Mesodermal cell (in vitro differentiated cells): ENCODE measurements at regions not wholly inside any gene's neighbourhood (a gene's known extent, or its start where the extent isn't known, plus 50 kb on each side); places are given as distances from the start of the nearest gene placed in this dataset.

Experiments
- H3K27ac ChIP-seq: 2 replicates; pipeline ENCODE4 v1.7.0; 2013; ENCODE audit warnings: mild to moderate bottlenecking, low read depth, low read length, moderate library complexity; ENCODE audit not compliant: severe bottlenecking
- H3K36me3 ChIP-seq: 2 replicates; pipeline ENCODE4 v1.7.1; 2013; ENCODE audit warnings: mild to moderate bottlenecking, low read length, moderate library complexity; ENCODE audit not compliant: control insufficient read depth, insufficient read depth
- H3K4me1 ChIP-seq: one replicate; pipeline ENCODE4 v1.7.1; 2013; ENCODE audit warnings: mild to moderate bottlenecking, low read length; ENCODE audit not compliant: insufficient read depth, control insufficient read depth, poor library complexity, severe bottlenecking
- H3K4me3 ChIP-seq: 2 replicates; pipeline ENCODE4 v1.7.0; 2013; ENCODE audit warnings: low read length, control low read depth, mild to moderate bottlenecking; ENCODE audit not compliant: insufficient read depth, poor library complexity, severe bottlenecking; ENCODE audit errors: extremely low read depth
- H3K9me3 ChIP-seq: 2 replicates; pipeline ENCODE4 v1.7.1; 2013; ENCODE audit warnings: mild to moderate bottlenecking, low read length, moderate library complexity; ENCODE audit not compliant: control insufficient read depth
- WGBS, 2 experiments: methylation state at CpG; one replicate each; pipeline ENCODE4 v1.1.5; 2013; ENCODE audit warnings: missing lambda C conversion rate in 2 of 2; ENCODE audit not compliant: insufficient coverage in 2 of 2; 5-methylcytosine and 5-hydroxymethylcytosine counted together

GRCh38 chr10:57986422-57986821 lies 281.3 kb downstream of the IPMK start:
- no peaks in the 10 kb centered on the region for H3K9me3 ChIP-seq
- H3K4me3 ChIP-seq, result no peak overlapping the region
- H3K4me1 ChIP-seq, result no peaks in the 10 kb centered on the region
- H3K27ac ChIP-seq, result no peak overlapping the region
- 100% methylated on average over 1 of the region's 1 CpG for WGBS, 2 experiments
- no peaks in the 10 kb centered on the region for H3K36me3 ChIP-seq

- 64 to 72% methylated on average over 2 to 3 of the region's 3 CpGs for WGBS, 2 experiments
- H3K36me3 ChIP-seq, result no peaks in the 10 kb centered on the region
- H3K27ac ChIP-seq, result no peak overlapping the region
- peaks cover 13% of the 10 kb centered on the region for H3K4me1 ChIP-seq
- H3K4me3 ChIP-seq, result no peak overlapping the region
- H3K9me3 ChIP-seq, result no peaks in the 10 kb centered on the region
These were observed 284.4 kb downstream of the IPMK start for GRCh38 chr10:57983281-57983791.

- no peak overlapping the region for H3K4me3 ChIP-seq
- WGBS, 2 experiments, result 92 to 100% methylated on average over 1 to 3 of the region's 3 CpGs
- H3K4me1 ChIP-seq, result peaks cover 13% of the 10 kb centered on the region
- no peak overlapping the region for H3K27ac ChIP-seq
- no peaks in the 10 kb centered on the region for H3K9me3 ChIP-seq
- no peaks in the 10 kb centered on the region for H3K36me3 ChIP-seq
These were observed 285.6 kb downstream of the IPMK start for GRCh38 chr10:57982091-57982490.

GRCh38 chr10:57979956-57980355 lies 287.7 kb downstream of the IPMK start:
- H3K4me3 ChIP-seq, result no peak overlapping the region
- no CpG with 5 or more reads among the region's 2 CpGs for WGBS, 2 experiments

GRCh38 chr10:57979491-57979890 lies 288.2 kb downstream of the IPMK start:
- no peak overlapping the region for H3K4me3 ChIP-seq
- no peaks in the 10 kb centered on the region for H3K9me3 ChIP-seq
- no peaks in the 10 kb centered on the region for H3K36me3 ChIP-seq
- WGBS, 2 experiments, result no CpG with 5 or more reads among the region's 4 CpGs
- peaks cover 13% of the 10 kb centered on the region for H3K4me1 ChIP-seq
- peak overlapping the region; percentile 52 for H3K27ac ChIP-seq

More at GRCh38 chr10:57979956-57980355, 287.7 kb downstream of the IPMK start:
- Histone ChIP-seq H3K9me3 (no peaks in the 10 kb centered on the region), H3K36me3 (no peaks in the 10 kb centered on the region), H3K27ac (peak overlapping the region; percentile 52), H3K4me1 (peaks cover 13% of the 10 kb centered on the region)

- Histone ChIP-seq H3K4me1 (peaks cover 13% of the 10 kb centered on the region), H3K9me3 (no peaks in the 10 kb centered on the region), H3K4me3 (no peak overlapping the region), H3K36me3 (no peaks in the 10 kb centered on the region), H3K27ac (no peak overlapping the region)
- WGBS, 2 experiments, result no CpG with 5 or more reads among the region's 1 CpG
These were observed 290.4 kb downstream of the IPMK start for GRCh38 chr10:57977262-57977661.

GRCh38 chr10:57973451-57973850 lies 294.2 kb downstream of the IPMK start:
- no peaks in the 10 kb centered on the region for H3K4me1 ChIP-seq
- no peaks in the 10 kb centered on the region for H3K9me3 ChIP-seq
- H3K36me3 ChIP-seq, result no peaks in the 10 kb centered on the region
- H3K4me3 ChIP-seq, result no peak overlapping the region
- WGBS, 2 experiments, result 60 to 75% methylated on average over 1 of the region's 1 CpG
- no peak overlapping the region for H3K27ac ChIP-seq

- no peak overlapping the region for H3K27ac ChIP-seq
- no peak overlapping the region for H3K4me3 ChIP-seq
- no peaks in the 10 kb centered on the region for H3K36me3 ChIP-seq
- no CpG with 5 or more reads among the region's 2 CpGs for WGBS, 2 experiments
- no peaks in the 10 kb centered on the region for H3K4me1 ChIP-seq
- no peaks in the 10 kb centered on the region for H3K9me3 ChIP-seq
These were observed 294.9 kb downstream of the IPMK start for GRCh38 chr10:57972783-57973182.

GRCh38 chr10:57968328-57969016 lies 299.2 kb downstream of the IPMK start:
- Histone ChIP-seq H3K4me1 (no peaks in the 10 kb centered on the region), H3K27ac (no peak overlapping the region), H3K9me3 (peaks cover 4% of the 10 kb centered on the region), H3K4me3 (no peak overlapping the region), H3K36me3 (no peaks in the 10 kb centered on the region)
- WGBS, 2 experiments, result 76 to 87% methylated on average over 6 to 9 of the region's 11 CpGs

- no peak overlapping the region for H3K27ac ChIP-seq
- peaks cover 4% of the 10 kb centered on the region for H3K9me3 ChIP-seq
- no peaks in the 10 kb centered on the region for H3K4me1 ChIP-seq
- no peak overlapping the region for H3K4me3 ChIP-seq
- no peaks in the 10 kb centered on the region for H3K36me3 ChIP-seq
- 93 to 100% methylated on average over 2 of the region's 3 CpGs for WGBS, 2 experiments
These were observed 303.3 kb downstream of the IPMK start for GRCh38 chr10:57964351-57964750.

GRCh38 chr10:57963546-57963945 lies 304.1 kb downstream of the IPMK start:
- H3K4me3 ChIP-seq, result no peak overlapping the region
- peaks cover 4% of the 10 kb centered on the region for H3K9me3 ChIP-seq
- WGBS, 2 experiments, result 100% methylated on average over 1 of the region's 2 CpGs
- no peaks in the 10 kb centered on the region for H3K4me1 ChIP-seq
- no peaks in the 10 kb centered on the region for H3K36me3 ChIP-seq
- H3K27ac ChIP-seq, result no peak overlapping the region
